Panc1 (cell line): ENCODE measurements at regions not wholly inside any gene's neighbourhood (a gene's known extent, or its start where the extent isn't known, plus 50 kb on each side); places are given as distances from the start of the nearest gene placed in this dataset.

ENCODE experiments used
- POLR2AphosphoS5 ChIP-seq: IDR thresholded peaks from 2 replicates; pipeline ENCODE4 v1.6.1; 2012; ENCODE audit warnings: mild to moderate bottlenecking, low read depth, low read length, moderate library complexity
- TF ChIP-seq, protein P1 (sequence below): fragments of 450-650 bp; IDR thresholded peaks from 2 replicates; pipeline ENCODE4 v1.5.1; 2017; ENCODE audit warnings: mild to moderate bottlenecking

DNA sequence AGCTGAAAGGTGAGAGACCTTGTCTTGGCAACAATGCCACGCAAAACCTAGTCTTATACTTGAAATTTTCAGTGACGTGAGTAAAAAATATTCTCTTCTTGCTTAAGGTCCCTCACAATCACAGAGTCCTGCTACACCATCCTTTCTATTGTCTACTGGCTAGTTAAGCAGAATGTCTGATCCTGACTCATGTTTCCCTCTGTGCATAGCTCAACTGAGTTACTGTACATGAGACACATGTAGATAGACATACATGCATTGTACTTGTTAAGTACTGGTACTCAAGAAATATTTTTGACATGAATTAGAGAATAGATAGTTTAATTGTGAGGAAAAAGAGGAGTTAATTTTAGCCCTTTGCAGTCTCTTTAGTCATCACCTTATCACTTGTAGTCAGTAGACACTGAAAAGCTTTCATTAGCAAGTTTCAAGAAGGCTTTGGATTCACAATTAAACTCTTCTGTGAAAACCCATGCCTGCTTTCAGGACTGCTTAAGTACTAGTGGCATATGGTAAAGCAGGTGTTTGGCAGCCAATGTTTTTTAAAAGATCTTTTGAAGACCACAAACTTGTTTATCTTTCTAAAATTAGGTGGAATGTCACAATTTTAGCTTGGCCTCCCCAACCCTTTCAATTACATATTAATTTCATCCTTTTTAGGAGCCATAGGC, 158.7 kb upstream of the CCDC150 start:
- TF ChIP-seq, protein P1, sequence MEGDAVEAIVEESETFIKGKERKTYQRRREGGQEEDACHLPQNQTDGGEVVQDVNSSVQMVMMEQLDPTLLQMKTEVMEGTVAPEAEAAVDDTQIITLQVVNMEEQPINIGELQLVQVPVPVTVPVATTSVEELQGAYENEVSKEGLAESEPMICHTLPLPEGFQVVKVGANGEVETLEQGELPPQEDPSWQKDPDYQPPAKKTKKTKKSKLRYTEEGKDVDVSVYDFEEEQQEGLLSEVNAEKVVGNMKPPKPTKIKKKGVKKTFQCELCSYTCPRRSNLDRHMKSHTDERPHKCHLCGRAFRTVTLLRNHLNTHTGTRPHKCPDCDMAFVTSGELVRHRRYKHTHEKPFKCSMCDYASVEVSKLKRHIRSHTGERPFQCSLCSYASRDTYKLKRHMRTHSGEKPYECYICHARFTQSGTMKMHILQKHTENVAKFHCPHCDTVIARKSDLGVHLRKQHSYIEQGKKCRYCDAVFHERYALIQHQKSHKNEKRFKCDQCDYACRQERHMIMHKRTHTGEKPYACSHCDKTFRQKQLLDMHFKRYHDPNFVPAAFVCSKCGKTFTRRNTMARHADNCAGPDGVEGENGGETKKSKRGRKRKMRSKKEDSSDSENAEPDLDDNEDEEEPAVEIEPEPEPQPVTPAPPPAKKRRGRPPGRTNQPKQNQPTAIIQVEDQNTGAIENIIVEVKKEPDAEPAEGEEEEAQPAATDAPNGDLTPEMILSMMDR, result no peak
- TF ChIP-seq POLR2AphosphoS5, result no peak
